ENCODE measurements at regions not wholly inside any gene's neighbourhood (a gene's known extent, or its start where the extent isn't known, plus 50 kb on each side); places are given as distances from the start of the nearest gene placed in this dataset.

DNA sequence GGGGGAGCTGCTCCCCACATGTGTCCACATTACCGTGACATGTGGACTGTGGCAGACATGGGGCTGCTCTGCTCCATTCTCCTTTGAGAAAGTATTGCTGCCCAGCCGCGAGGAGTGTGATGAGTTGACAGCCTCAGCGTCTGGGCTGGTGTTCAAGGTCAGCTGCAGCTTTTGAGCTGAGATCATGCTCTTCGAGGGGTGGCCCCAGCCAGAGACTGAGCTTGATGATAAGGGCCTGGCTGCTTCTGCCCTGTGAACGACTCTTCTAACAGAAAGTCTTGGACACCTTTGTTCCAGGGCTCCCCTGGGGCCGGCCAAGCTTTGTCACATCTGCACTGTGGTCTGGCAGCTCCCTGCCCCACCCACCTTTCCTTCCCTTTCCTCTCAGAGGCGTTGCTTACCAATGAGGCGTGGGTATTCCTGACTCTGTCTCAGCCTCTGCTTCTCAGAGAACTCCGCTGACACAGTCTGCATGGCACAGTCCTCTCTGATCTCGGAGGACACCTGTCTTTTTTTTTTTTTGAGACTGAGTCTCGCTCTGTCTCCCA is 86.6 kb downstream of the CHRD start:
- no peak for TF ChIP-seq POLR2AphosphoS5 (IDR thresholded peaks at IDR 0.05; ENCODE audit: borderline replicate concordance, low read depth, low read length)
- no peak for TF ChIP-seq EZH2 (IDR thresholded peaks at IDR 0.05)
